ENCODE measurements at regions not wholly inside any gene's neighbourhood (a gene's known extent, or its start where the extent isn't known, plus 50 kb on each side); places are given as distances from the start of the nearest gene placed in this dataset.

- DNase-seq = no peak
Measured at GRCh38 chr4:185862340-185862739, 50.3 kb upstream of the SORBS2 start.

GRCh38 chr4:185863946-185864345 is 52.0 kb upstream of the SORBS2 start:
- DNase-seq = no peak

DNA sequence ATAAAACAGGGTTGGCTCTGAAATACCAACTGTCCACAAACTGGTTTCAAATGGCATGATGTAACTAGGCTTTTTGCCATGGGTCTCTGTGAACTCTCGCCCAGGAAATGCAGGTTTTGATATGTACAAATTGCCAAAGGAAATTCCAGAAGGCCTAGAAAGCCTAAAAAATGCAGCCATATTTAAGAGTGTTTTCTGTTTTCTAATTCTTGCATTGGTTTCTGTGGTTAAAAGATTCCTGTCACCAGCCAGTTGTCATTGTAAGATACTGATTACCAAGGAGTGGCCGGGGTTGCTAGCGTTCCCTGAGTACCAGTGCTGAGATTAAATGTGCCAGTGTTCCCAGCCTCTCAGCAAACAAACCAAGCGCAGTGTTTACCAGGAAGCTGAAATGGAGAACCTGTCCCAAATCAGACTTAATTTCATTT is 53.9 kb upstream of the SORBS2 start:
- DNase-seq = no peak

- DNase-seq = no peak
Measured at GRCh38 chr4:185867770-185868169, 55.8 kb upstream of the SORBS2 start.

DNA sequence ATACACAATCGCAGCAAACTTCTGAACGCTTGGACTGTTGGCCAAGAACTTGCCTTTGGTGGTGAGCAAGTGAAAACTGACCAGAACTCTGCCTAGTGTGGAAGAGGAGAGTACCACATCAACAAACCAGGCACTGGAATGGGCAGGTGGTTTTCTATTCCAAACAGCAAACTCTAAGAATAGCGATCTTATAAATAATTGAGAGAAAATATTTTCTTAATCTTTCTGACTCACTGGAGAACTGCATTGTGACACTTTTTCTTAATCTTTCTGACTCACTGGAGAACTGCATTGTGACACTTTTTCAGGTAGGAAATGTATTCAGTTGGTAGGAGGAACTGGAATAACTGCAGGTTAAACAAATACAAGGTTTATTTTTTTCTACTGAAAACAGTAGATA is 57.0 kb upstream of the SORBS2 start:
- no peak for DNase-seq

DNA sequence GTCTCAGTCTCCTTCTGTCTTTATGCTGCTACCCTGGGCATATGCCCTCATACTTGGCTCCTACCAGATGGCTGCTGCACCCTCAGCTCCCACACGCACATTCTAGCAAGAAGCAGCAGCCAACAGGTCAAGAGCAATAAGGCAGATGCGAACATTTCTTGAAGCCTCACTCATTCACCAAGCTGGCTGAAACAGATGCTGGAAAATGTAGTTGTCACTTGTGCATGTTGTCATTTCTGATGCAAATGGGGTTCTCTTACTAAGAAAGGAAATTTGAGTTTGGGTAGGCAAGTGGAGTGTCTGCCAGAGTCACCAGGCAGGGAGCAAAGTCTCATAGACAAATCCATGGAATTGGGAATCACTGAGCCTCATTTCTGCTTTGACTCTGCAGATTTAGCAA is 57.4 kb upstream of the SORBS2 start:
- no peak for DNase-seq

DNA sequence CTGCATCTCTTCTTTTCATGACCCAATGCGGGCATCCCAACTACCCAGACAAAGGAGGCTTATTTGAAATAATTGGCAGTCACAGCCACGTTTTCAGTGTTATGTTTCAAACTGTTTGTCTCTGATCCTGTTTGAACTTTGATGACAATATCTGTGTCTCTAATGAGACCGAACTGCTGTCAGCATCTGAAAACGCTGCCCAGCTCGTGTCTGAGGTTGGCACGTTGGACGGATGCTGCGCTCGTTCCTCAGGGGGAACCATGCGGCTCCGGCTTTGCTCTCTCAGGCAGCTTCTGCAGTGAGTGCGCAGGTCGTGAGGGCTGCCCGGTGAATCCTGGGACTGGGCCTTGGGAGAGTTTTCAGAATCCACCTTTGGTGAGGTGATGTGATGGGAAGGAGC is 58.4 kb upstream of the SORBS2 start:
- no peak for DNase-seq

GRCh38 chr4:185872747-185873380 is 60.9 kb upstream of the SORBS2 start:
- no peak for DNase-seq

DNA sequence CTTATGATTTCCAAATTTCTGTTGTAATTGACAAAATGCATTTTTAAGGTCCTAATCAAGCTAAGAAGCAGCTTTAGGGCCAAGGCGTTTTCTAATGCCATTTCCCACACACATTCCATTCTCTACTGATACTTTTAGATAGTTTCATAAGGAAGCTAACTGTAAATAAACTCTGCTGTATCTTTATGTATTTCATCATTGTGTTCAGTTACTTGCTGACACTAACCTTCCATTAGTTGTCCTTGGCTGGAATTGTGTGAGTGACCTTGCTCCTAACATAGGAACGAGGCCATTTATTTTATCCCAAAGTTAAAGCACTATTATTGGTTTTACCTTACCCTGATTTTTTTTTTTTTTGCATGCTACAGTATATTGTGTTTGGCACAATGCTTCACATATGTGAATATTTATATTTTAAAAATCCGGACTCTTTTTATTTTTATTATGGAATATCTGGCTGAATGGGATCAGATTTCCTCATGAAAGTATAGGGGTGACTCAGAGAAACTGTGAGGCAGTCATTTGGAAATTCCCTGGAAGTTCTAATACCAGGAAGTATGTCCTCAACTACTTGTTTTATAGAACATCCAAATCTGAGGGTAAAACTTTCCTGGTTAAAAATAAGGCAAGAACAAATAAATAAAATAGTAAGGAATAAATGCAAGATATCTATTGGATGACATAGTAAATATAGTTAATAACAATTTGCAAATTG is 62.7 kb upstream of the SORBS2 start:
- no peak for DNase-seq

GRCh38 chr4:185875316-185875907 is 63.4 kb upstream of the SORBS2 start:
- DNase-seq = no peak

- no peak for DNase-seq
Measured at GRCh38 chr4:185878633-185879032, 66.6 kb upstream of the SORBS2 start.

- DNase-seq = no peak
Measured at GRCh38 chr4:185879666-185880312, 67.8 kb upstream of the SORBS2 start.

DNA sequence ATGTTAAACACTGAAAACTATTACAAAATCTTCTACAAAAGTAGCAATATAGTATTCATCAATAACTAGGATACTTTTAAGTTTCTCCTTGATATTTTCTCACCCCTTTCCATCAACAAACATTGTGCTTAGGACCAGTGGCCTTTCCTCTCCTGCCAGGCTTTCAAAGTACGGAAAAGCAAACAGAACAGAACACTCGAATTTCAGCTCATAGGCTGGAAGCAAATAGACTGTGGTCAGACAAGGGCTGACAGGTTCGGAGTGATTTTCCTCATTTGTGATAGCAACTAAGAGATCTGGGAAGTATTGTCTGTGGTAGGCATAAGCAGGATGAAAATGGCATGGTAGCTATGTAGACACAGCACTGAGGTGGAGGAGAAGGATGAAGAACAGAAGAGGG is 68.6 kb upstream of the SORBS2 start:
- no peak for DNase-seq

- no peak for DNase-seq
Measured at GRCh38 chr4:185881430-185881829, 69.4 kb upstream of the SORBS2 start.

DNA sequence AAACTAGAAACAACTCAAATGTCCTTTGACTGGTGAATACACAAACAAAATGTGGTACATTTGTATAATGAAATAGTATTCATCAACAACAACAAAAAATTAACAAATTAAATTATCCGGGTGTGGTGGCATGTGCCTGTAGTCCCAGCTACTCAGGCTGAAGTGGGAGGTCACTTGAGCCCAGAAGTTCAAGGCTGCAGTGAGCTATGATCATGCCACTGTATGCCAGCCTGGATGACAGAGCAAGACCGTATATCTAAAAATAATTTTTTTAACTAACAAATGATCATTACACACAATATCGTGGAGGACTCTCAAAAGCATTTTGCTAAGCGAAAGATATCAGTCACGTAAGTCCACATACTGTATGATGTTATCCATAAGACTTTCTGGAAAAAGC is 71.6 kb upstream of the SORBS2 start:
- no peak for DNase-seq

- no peak for DNase-seq
Measured at GRCh38 chr4:185885075-185885474, 73.1 kb upstream of the SORBS2 start.

- DNase-seq = no peak
Measured at GRCh38 chr4:185885604-185886003, 73.6 kb upstream of the SORBS2 start.

- DNase-seq = no peak
Measured at GRCh38 chr4:185886832-185887524, 75.0 kb upstream of the SORBS2 start.

DNA sequence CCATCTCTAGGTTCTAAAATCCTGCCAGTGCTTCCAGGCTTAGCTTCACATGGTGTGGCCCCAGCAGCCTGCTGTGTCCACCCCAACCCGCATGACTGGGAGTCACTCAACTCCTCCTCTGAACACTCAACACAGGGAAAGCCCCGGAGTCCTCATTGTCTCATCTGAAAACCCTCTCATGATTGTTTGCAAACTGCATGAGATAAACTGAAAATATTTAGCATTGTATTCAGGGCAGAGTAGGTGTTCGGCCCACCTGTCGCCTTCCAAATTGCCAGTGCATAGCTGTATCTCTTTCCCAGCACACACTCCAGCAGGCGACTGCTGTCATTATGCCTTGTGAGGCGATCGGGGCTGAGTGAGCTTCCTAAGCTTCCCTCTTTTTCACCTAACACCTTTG is 76.7 kb upstream of the SORBS2 start:
- no peak for DNase-seq

GRCh38 chr4:185889585-185889984 is 77.6 kb upstream of the SORBS2 start:
- no peak for DNase-seq

DNA sequence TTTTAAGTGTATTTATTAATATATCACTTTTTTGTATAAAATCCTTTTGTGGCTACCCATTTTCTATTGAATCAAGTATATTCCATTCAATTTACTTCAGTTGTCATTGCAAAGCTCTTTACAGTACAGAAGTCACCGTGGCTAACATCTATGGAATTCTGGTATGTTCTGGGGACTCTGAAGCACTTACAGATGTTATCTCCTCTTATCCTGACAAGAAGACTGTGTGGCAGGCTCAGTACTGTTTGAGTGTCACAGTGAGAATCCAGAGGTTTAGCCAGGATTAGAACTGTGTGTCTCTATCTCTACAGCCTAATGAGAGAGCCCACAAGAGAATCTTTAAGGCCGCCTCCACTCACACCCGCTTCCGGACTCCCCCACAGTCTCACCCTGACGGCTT is 78.2 kb upstream of the SORBS2 start:
- DNase-seq = no peak

DNA sequence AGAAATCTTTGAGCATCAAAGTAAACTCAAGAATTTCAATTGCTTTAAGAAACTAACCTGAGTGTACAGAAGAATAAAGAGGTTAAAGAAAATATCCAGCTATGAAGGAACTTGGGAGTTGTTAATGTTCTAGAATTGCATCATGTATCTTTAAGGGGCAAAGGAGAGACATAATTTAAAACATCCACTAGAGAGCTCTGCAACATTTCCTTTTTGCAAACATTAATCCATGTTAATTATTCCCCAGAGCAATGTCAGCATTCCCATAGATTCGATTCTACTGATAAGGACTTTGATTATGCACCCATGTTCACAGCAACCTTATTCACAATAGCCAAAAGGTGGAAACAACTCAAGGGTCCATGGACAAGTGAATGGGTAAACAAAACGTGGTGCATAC is 80.2 kb upstream of the SORBS2 start:
- DNase-seq = no peak

DNA sequence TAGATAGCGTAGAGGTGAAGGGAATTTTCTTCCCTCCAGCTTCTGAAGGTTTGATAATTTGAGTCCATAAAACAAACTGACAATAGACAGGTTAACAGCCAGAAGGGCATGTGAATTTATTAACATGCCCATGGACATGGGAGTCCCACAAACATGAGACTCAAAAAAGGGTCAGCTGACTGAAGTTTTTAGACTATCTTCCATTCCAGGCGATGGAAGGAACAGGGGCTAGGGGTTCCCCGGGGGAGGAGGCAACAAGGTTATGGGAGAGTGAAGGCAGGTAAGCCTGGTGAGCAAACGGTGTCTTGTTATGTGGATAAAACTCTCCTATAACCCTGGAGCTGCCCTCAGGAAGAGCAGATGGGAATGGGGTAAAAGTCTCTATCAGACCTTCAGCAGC is 81.5 kb upstream of the SORBS2 start:
- DNase-seq = no peak

All from T-helper 1 cell (primary cell).